ENCODE measurements at regions not wholly inside any gene's neighbourhood (a gene's known extent, or its start where the extent isn't known, plus 50 kb on each side); places are given as distances from the start of the nearest gene placed in this dataset.

DNA sequence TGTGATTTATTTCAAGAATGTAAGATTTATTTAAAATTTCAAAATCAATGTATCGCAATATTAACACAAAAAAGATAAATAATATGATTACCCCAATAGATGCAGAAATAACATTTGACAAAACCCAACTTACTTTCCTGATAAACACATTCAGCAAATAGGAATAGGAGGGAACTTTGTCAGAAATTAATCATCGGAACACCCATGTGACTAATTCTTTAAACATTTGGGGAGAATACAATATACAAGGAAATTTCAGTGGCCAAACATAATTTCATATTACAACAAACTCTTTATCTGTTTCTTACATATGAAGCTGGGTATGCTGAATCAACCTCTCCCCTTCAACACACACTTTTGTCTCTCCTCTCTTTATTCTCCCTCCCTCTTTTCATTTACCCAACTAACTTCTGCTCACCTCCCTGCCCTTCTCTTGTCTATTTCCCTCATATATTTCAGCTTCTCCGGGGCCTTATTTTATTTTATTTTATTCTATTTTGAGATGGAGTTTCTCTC lies 309.6 kb upstream of the CNTNAP5 start:
- POLR2A ChIA-PET: no interaction called here
- no peak for DNase-seq (ENCODE audit: low read depth)
- TF ChIP-seq CTCF (IDR thresholded peaks at IDR 0.05; ENCODE audit: insufficient read depth, low read depth, low read length): no peak
- H3K27me3 ChIP-seq (ENCODE audit: control insufficient read depth, insufficient read depth, low read length): no peaks in the 10 kb centered on the region
- no peak overlapping the region for H3K4me3 ChIP-seq (ENCODE audit: low read depth, low read length)
- no peaks in the 10 kb centered on the region for H3K36me3 ChIP-seq (ENCODE audit: control insufficient read depth, insufficient read depth, low read length)
- CTCF ChIA-PET: no interaction called here

DNA sequence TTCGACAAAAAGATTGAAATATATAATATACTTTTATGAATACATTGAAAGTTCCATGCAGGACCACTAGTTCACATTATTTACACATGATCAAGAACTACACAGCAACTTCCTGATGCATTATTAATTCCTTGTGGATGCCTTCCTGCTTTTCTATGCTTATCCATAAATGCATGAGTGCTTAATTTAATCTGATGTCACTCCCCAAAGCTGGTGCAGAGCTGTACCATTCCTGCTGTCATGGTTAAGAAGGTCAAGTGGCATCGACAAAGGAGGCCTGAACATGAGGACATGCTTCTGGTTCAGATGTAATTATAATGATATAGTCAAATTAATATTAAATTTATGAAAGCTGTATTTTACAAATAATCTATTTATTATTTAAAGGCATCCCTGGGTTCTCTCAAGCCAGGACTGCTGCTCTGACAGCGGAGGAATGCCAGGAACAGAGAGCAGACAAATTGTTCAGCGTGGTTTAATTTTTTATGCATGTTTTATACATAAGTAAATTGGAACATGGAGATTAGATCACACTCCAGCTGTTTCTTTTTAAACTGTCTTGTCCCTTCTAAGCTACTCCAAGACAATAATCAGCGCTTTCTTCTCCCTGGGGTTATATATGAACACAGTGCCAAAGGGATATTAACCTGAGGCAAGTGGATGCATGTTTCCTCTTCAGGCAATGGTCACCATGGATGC lies 307.3 kb upstream of the CNTNAP5 start:
- DNase-seq (ENCODE audit: low read depth): no peak
- ChIA-PET CTCF (no interaction called here), POLR2A (no interaction called here)
- H3K36me3 ChIP-seq (ENCODE audit: control insufficient read depth, insufficient read depth, low read length): no peaks in the 10 kb centered on the region
- no peak overlapping the region for H3K4me3 ChIP-seq (ENCODE audit: low read depth, low read length)
- H3K27me3 ChIP-seq (ENCODE audit: control insufficient read depth, insufficient read depth, low read length): no peaks in the 10 kb centered on the region
- TF ChIP-seq CTCF (IDR thresholded peaks at IDR 0.05; ENCODE audit: insufficient read depth, low read depth, low read length): no peak

- Histone ChIP-seq H3K4me3 (ENCODE audit: low read depth, low read length) (no peak overlapping the region), H3K36me3 (ENCODE audit: control insufficient read depth, insufficient read depth, low read length) (no peaks in the 10 kb centered on the region), H3K27me3 (ENCODE audit: control insufficient read depth, insufficient read depth, low read length) (no peaks in the 10 kb centered on the region)
- no peak for DNase-seq (ENCODE audit: low read depth)
- ChIA-PET CTCF (no interaction called here), POLR2A (no interaction called here)
- no peak for TF ChIP-seq CTCF (IDR thresholded peaks at IDR 0.05; ENCODE audit: insufficient read depth, low read depth, low read length)
These were observed 304.3 kb upstream of the CNTNAP5 start for GRCh38 chr2:123720760-123721159.

DNA sequence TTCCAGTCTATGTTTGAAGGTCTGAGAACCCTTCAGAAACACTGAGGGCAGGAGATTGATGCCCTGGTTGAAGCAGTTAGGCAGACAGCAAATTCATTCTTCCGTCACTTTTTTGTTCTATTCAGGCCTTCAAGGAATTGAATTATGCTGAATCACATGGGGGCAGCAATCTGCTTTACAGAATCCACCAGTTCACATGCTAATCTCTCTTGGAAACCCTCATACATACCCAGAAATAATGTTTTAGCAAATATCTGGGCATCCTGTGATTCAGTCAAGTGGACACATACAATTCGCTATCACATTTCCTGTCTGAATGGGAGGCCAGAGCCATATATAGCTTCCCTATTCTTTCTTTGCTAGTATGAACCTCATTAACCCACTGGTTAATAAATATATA lies 301.4 kb upstream of the CNTNAP5 start:
- POLR2A ChIA-PET: no interaction called here
- no peak for DNase-seq (ENCODE audit: low read depth)
- TF ChIP-seq CTCF (IDR thresholded peaks at IDR 0.05; ENCODE audit: insufficient read depth, low read depth, low read length): no peak
- Histone ChIP-seq H3K36me3 (ENCODE audit: control insufficient read depth, insufficient read depth, low read length) (no peaks in the 10 kb centered on the region), H3K27me3 (ENCODE audit: control insufficient read depth, insufficient read depth, low read length) (no peaks in the 10 kb centered on the region), H3K4me3 (ENCODE audit: low read depth, low read length) (no peak overlapping the region)
- CTCF ChIA-PET: no interaction called here

GRCh38 chr2:123732563-123732962 lies 292.5 kb upstream of the CNTNAP5 start:
- H3K36me3 ChIP-seq (ENCODE audit: control insufficient read depth, insufficient read depth, low read length): no peaks in the 10 kb centered on the region
- CTCF ChIA-PET: no interaction called here
- DNase-seq (ENCODE audit: low read depth): no peak
- no peaks in the 10 kb centered on the region for H3K27me3 ChIP-seq (ENCODE audit: control insufficient read depth, insufficient read depth, low read length)
- TF ChIP-seq CTCF (IDR thresholded peaks at IDR 0.05; ENCODE audit: insufficient read depth, low read depth, low read length): no peak
- POLR2A ChIA-PET: no interaction called here
- H3K4me3 ChIP-seq (ENCODE audit: low read depth, low read length): no peak overlapping the region

Data from BJ (cell line).